Activated naive CD8-positive, alpha-beta T cell treated with anti-CD3 and anti-CD28 coated beads, Interleukin-2, amount 10 ng/mL, durations not matched to agents 7 days and 5 days (primary cell): ENCODE measurements at regions not wholly inside any gene's neighbourhood (a gene's known extent, or its start where the extent isn't known, plus 50 kb on each side); places are given as distances from the start of the nearest gene placed in this dataset.

Experiments
- ATAC-seq: fragments of 150-1000 bp; cut with Tn5 transposase; one replicate; pipeline ENCODE4 v1.10.0; 2021; ENCODE audit warnings: low read depth, moderate library complexity
- POLR2A ChIA-PET: fragments of 350-600 bp; sonication (Branson Sonifier 250); formaldehyde crosslinking; loops from one replicate; lab custom pipeline; 2021; ENCODE audit warnings: antibody characterized with exemption; lab: Charles Lee
- DNase-seq: peaks from one replicate; pipeline ENCODE4 v3.0.0; 2021
- H3K27ac Mint-ChIP-seq: one replicate; pipeline ENCODE4 v1.8.0; 2022; ENCODE audit warnings: mild to moderate bottlenecking, mixed read lengths
- H3K27me3 Mint-ChIP-seq: one replicate; pipeline ENCODE4 v1.8.0; 2022; ENCODE audit warnings: mild to moderate bottlenecking, moderate library complexity, mixed read lengths
- H3K36me3 Mint-ChIP-seq: one replicate; pipeline ENCODE4 v1.8.0; 2021; ENCODE audit warnings: mild to moderate bottlenecking, mixed read lengths
- H3K4me1 Mint-ChIP-seq: one replicate; pipeline ENCODE4 v1.8.0; 2021; ENCODE audit warnings: mixed read lengths
- H3K4me3 Mint-ChIP-seq: one replicate; pipeline ENCODE4 v1.8.0; 2022; ENCODE audit warnings: mild to moderate bottlenecking, moderate library complexity, mixed read lengths
- H3K9me3 Mint-ChIP-seq: one replicate; pipeline ENCODE4 v1.8.0; 2021; ENCODE audit warnings: mixed read lengths

DNA sequence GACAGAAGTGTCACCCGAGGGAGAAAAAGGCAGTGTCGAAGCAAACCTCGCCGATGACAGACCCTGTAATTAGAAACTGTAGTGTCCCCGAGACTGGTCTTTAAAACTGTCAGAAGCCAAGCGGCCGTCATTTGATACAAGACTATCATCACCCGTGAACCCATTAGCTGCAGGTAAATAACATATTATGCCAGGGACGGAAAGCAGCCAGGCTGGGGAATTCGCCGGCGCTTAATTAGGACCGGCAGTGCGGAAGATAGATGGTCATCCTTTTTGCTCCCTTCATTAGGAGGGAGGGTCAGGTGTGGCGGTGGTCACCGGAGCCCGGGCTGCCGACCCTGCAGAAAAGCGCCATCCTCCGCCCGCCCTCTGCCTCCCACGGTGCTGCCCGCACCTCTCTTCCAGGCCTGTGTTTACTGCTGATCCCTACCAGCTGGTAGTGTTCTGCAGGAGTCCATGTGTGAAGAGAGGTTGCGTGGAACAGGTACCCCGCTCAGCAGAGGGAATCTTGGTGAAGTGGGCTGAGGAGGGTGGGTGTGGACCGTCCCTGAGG is 109.4 kb upstream of the GSE1 start:
- H3K27me3 Mint-ChIP-seq: peaks cover 2% of the 10 kb centered on the region
- H3K4me1 Mint-ChIP-seq: no peaks in the 10 kb centered on the region
- H3K36me3 Mint-ChIP-seq: no peaks in the 10 kb centered on the region
- H3K4me3 Mint-ChIP-seq: no peak overlapping the region
- ATAC-seq (no peak), DNase-seq (no peak)
- no peaks in the 10 kb centered on the region for H3K9me3 Mint-ChIP-seq
- no peak overlapping the region for H3K27ac Mint-ChIP-seq
- POLR2A ChIA-PET: no interaction called here

DNA sequence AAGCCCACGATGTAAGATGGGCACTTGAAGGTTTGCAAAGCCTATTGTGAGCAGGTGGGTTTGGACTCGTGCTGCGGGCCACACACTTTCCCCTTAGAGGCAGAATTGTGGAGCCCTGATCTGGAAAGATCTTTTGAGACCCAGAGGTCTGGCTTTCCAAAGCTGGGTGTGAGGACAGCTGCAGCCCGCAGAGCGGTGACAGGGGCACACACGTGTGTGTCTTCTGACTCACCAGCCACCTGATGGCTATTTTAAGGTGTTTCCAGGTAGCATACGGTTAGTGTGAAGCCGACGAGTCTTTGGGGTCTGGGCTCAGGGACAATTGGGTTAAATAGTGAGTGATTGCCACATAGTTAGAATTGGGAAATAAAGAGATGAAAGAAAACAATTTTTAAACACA is 108.9 kb upstream of the GSE1 start:
- POLR2A ChIA-PET: no interaction called here
- Mint-ChIP-seq H3K27ac (no peak overlapping the region), H3K4me1 (no peaks in the 10 kb centered on the region), H3K36me3 (no peaks in the 10 kb centered on the region), H3K27me3 (peaks cover 4% of the 10 kb centered on the region), H3K9me3 (no peaks in the 10 kb centered on the region), H3K4me3 (no peak overlapping the region)
- DNase-seq: no peak
- ATAC-seq: no peak

DNA sequence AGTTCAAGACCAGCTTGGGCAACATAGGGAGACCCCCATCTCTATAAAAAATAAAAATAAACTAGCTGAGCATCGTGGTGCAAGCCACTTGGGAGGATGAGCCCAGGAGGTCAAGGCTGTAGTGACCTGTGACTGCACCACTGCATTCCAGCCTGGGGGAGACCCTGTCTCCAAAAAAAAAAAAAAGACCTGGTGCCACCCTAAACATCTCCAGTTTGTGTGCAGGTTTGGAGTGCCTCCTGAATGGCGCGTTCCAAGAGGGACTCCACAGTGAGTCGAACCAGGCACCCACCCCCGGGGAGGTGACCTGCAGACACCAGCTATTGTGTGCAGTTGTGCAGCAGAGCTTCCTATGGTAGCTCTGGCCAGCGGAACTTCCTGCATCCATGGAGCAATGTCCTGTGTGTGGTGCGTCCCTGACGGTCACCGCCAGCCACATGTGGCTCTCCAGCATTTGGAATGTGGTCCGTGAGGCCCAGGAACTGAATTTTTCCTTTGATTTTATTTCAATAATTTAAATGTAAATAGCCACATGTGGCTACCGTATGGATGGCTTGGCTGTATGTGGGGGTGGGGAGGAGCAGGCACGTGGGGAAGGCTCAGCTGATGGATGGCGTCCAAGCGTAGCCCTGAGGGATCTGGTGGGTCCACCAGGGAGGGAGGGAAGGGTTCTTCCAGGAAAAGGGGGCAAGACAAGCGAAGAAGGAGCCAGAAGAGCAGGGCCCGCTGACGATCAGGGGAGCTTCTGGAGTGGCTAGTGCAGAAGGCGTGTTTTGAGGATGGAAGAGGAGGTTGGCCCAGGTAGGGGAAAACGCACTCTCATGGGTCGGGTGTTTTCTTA is 107.1 kb upstream of the GSE1 start:
- Mint-ChIP-seq H3K9me3 (no peaks in the 10 kb centered on the region), H3K4me1 (no peaks in the 10 kb centered on the region), H3K27me3 (peaks cover 4% of the 10 kb centered on the region), H3K4me3 (no peak overlapping the region), H3K36me3 (no peaks in the 10 kb centered on the region), H3K27ac (no peak overlapping the region)
- POLR2A ChIA-PET: no interaction called here
- DNase-seq: no peak
- no peak for ATAC-seq

DNA sequence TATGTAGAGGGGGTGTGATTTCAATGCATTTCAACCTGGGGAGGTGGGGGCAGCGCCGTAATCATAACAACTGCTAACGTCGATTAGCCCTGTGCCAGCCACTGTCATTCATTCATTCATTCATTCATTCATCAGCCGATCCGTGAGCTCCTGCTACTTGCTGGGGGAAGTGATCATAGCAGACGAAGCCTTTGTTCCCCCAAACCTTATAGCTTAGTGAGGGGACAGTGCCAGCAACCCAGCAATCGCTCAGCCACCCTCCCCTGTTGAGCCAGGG is 106.5 kb upstream of the GSE1 start:
- no peak for DNase-seq
- no peaks in the 10 kb centered on the region for H3K9me3 Mint-ChIP-seq
- ATAC-seq: no peak
- no peak overlapping the region for H3K4me3 Mint-ChIP-seq
- H3K27ac Mint-ChIP-seq: no peak overlapping the region
- peaks cover 4% of the 10 kb centered on the region for H3K27me3 Mint-ChIP-seq
- POLR2A ChIA-PET: no interaction called here
- no peaks in the 10 kb centered on the region for H3K36me3 Mint-ChIP-seq
- no peaks in the 10 kb centered on the region for H3K4me1 Mint-ChIP-seq

DNA sequence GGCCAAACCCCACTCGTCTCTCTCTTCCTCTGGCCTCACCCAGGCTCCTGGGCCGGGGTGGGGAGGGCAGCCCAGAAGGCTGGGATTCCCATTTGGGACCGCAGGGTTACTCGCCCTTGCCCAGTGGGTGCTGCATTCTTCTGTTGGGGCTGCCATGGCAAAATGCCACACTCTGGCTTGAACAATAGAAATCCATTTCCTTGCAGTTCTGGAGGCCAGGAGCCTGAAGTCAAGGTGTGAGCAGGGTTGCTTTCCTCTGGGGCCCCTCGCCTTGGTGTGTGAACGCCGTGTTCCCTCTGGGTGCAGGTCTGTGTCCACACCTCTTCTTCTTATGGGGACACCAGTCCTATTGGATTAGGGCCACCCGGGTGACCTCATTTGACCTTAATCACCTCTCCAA is 105.8 kb upstream of the GSE1 start:
- no peak for ATAC-seq
- no peaks in the 10 kb centered on the region for H3K9me3 Mint-ChIP-seq
- no peaks in the 10 kb centered on the region for H3K4me1 Mint-ChIP-seq
- no peaks in the 10 kb centered on the region for H3K36me3 Mint-ChIP-seq
- POLR2A ChIA-PET: no interaction called here
- H3K27me3 Mint-ChIP-seq: peaks cover 4% of the 10 kb centered on the region
- no peak overlapping the region for H3K27ac Mint-ChIP-seq
- DNase-seq: no peak
- no peak overlapping the region for H3K4me3 Mint-ChIP-seq

DNA sequence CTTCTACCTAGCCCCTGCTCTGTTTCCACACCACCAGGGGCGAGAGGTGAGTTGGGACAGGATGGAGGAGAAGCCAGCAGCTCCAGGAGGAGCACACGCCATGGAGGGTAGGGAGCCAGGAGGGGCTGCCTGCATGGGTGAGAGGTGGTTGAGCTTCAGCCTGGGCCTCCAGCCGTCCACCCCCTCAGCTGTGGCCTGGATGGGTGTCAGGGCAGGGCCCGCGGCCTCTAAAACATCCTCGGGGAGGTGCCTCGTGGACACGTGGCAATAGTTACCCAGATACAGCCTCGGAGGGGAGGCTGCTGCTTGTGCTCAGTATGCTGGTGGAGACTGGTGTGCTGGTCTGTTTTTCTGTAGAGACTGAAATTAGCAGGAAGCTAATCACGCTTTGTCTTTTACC is 104.7 kb upstream of the GSE1 start:
- DNase-seq (no peak), ATAC-seq (no peak)
- H3K27ac Mint-ChIP-seq: no peak overlapping the region
- H3K9me3 Mint-ChIP-seq: no peaks in the 10 kb centered on the region
- POLR2A ChIA-PET: no interaction called here
- no peaks in the 10 kb centered on the region for H3K4me1 Mint-ChIP-seq
- H3K27me3 Mint-ChIP-seq: peaks cover 4% of the 10 kb centered on the region
- H3K4me3 Mint-ChIP-seq: no peak overlapping the region
- H3K36me3 Mint-ChIP-seq: no peaks in the 10 kb centered on the region

DNA sequence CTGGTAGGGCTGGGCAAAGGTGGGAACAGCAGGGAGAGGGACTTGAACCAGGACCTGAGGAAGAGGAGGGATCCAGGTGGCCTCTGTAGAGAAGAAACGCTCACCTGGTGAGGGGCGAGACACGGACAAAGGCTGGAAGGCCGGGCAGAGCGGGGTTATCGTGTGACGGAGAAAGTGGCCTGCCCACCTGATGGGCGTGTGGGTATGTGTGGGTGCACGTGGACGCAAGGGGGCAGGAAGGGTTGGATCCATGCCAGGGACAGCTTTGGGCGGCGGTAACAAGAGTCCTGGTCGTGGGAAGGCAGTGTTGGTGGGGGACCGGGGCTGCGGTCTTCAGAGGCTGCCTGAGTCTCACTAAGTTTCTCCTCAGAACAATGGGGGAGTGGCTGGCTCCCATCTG is 104.1 kb upstream of the GSE1 start:
- Mint-ChIP-seq H3K36me3 (no peaks in the 10 kb centered on the region), H3K27ac (no peak overlapping the region), H3K27me3 (peaks cover 4% of the 10 kb centered on the region), H3K4me1 (no peaks in the 10 kb centered on the region), H3K9me3 (no peaks in the 10 kb centered on the region), H3K4me3 (no peak overlapping the region)
- DNase-seq: no peak
- POLR2A ChIA-PET: no interaction called here
- no peak for ATAC-seq

DNA sequence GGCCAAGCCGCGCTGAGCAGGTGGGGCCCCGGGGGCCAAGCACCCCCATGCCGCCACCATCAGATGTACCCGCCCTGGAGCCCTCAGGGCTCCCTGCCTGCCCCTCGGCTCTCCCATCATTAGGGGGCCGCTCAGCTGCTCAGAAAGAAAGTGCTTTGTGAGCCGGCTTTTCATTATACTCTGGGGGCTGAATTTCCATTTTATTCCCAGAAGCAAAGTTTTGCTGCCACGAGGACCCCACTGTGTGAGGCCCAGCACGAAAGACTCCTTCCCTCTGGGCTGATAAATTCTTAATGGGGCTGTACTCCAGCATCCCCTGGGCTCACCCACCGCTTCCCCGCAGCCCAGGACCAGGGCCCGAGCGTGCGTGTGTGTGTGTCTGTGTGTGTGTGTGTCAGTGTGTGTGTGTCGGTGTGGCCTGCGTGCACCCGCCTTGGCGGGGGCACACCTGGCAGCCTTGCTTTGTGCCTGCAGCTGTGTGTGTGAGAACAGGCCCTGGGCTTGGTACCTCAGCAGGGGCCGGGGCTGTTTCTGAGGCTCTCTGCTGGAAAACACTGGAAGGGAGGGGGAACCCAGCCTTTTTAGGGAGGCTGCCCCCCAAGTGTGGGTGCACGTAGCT is 103.0 kb upstream of the GSE1 start:
- DNase-seq (no peak), ATAC-seq (no peak)
- Mint-ChIP-seq H3K27me3 (peaks cover 4% of the 10 kb centered on the region), H3K4me1 (no peaks in the 10 kb centered on the region), H3K9me3 (no peaks in the 10 kb centered on the region), H3K27ac (no peak overlapping the region), H3K4me3 (no peak overlapping the region), H3K36me3 (no peaks in the 10 kb centered on the region)
- POLR2A ChIA-PET: no interaction called here

DNA sequence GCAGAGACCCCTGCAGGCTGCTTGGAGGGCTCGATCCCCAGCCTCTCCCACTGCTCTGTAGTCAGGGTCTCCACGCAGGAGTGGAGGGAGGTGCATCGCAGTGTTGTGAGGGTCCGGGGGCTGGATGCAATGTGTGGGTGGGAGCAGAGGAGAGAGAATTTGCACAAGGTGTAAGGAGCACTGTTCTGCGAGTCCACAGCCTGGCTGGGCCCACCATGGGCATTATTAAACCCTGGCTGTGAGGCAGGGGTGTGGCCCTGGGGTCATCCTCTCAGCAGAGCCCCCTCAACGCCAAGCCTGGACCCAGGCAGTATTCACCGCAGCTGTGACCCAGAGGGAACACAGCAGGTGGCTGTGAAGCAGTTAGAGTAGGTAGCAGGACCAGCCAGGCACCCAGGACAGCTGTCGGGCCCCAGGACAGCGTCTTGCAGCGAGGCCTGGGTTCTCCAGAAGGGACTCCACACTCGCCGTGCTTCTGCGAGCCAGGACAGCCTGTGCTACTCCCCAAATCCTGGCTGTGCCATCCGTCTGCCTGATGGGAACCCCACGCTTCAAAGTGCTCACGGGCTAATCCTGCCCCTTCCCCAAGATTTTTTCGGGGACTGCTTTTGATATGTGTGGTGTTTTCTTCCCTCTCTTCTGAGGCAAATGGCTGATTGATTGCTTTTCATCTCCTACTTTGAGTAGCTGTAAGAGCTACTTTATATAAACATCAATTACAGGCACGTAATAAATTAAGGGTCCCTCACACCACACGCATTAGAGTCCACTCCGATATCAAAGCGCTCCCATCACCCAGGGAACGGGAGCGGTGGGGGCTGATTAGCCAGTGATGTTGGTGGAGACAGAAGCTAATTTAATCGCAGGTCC is 100.9 kb upstream of the GSE1 start:
- DNase-seq (no peak), ATAC-seq (no peak)
- Mint-ChIP-seq H3K4me1 (no peaks in the 10 kb centered on the region), H3K27me3 (peaks cover 4% of the 10 kb centered on the region), H3K4me3 (no peak overlapping the region), H3K36me3 (no peaks in the 10 kb centered on the region), H3K27ac (no peak overlapping the region), H3K9me3 (no peaks in the 10 kb centered on the region)
- POLR2A ChIA-PET: no interaction called here

DNA sequence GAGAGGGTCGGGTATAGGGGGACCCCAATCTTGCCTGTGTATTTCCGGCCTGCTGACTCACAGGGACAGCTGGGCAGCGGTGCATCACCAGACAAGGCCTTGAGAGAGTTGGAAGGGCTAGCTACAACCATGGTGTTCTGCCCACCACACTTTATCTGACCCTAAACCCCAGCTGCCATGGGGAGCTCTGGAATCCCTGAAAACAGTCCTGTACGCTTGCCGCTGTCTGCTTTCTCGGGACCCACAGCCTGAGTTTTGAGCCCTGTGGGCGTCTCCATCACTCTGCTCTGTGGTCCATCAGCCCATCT is 100.4 kb upstream of the GSE1 start:
- Mint-ChIP-seq H3K4me3 (no peak overlapping the region), H3K27ac (no peak overlapping the region), H3K9me3 (no peaks in the 10 kb centered on the region), H3K36me3 (no peaks in the 10 kb centered on the region), H3K4me1 (no peaks in the 10 kb centered on the region), H3K27me3 (peaks cover 4% of the 10 kb centered on the region)
- DNase-seq: no peak
- POLR2A ChIA-PET: no interaction called here
- ATAC-seq: no peak

DNA sequence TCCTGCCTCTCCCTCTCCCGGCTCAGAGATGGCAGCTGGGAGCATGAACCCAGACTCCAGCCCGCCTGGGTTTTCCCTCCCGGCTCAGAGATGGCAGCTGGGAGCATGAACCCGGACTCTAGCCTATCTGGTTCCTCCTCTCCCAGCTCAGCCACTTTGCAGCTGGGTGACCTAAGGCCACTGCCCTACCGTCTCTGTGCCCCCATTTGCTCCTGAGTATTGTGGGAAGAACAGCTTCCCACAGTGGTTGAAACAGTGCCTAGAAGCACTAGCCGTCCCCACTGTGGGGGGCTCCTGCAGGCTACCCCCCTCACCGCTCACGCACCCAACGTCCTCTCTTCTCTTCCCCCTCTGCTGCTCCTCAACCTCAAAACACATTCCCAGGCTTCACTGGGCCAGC is 99.9 kb upstream of the GSE1 start:
- no peak for DNase-seq
- no peak overlapping the region for H3K27ac Mint-ChIP-seq
- peaks cover 4% of the 10 kb centered on the region for H3K27me3 Mint-ChIP-seq
- POLR2A ChIA-PET: no interaction called here
- no peak for ATAC-seq
- no peaks in the 10 kb centered on the region for H3K9me3 Mint-ChIP-seq
- no peaks in the 10 kb centered on the region for H3K36me3 Mint-ChIP-seq
- no peak overlapping the region for H3K4me3 Mint-ChIP-seq
- H3K4me1 Mint-ChIP-seq: no peaks in the 10 kb centered on the region

DNA sequence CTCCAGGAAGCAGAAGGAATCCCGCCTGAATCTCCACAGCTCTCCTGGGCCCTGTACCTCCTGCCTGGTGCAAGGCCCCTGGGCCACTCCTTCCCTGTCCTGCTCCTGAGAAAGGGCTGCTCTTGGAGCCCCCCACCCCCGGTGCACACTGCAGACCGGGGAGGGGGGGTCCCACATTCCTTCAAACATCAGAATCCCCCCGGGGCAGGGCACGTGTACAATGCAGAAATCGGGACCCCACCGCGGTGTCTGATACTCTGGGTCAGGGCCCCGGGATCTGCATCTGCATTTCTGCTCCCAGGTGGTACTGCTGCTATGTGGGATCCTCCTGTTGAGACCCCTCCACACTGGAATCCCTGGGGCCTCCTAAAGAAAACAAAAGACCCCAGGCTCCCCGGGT is 99.5 kb upstream of the GSE1 start:
- Mint-ChIP-seq H3K4me3 (no peak overlapping the region), H3K36me3 (no peaks in the 10 kb centered on the region), H3K4me1 (no peaks in the 10 kb centered on the region), H3K27ac (no peak overlapping the region), H3K27me3 (peaks cover 4% of the 10 kb centered on the region), H3K9me3 (no peaks in the 10 kb centered on the region)
- DNase-seq (no peak), ATAC-seq (no peak)
- POLR2A ChIA-PET: no interaction called here

DNA sequence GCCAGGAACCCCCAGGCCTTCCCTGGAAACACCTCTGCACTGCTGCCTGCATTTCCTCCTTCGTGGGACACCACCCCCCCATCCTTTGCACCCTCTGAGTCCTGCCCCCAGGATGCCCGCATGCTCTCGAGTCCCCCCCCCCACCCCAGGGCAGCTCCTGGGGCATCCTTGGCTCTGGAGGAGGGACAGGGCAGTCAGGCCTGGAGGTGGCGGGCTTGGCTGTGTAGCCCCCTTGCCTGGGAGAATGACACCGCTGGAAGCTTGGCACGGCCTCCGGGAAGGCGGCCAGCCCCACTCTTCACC is 98.9 kb upstream of the GSE1 start:
- no peak for ATAC-seq
- H3K4me3 Mint-ChIP-seq: no peak overlapping the region
- no peak overlapping the region for H3K27ac Mint-ChIP-seq
- peaks cover 2% of the 10 kb centered on the region for H3K9me3 Mint-ChIP-seq
- H3K36me3 Mint-ChIP-seq: no peaks in the 10 kb centered on the region
- no peaks in the 10 kb centered on the region for H3K4me1 Mint-ChIP-seq
- DNase-seq: no peak
- POLR2A ChIA-PET: no interaction called here
- no peaks in the 10 kb centered on the region for H3K27me3 Mint-ChIP-seq
